ENCODE measurements at regions not wholly inside any gene's neighbourhood (a gene's known extent, or its start where the extent isn't known, plus 50 kb on each side); places are given as distances from the start of the nearest gene placed in this dataset.

GRCh38 chr12:85509081-85509856 is 229.2 kb downstream of the ALX1 start:
- DNase-seq (ENCODE audit: low spot score): no peak

- DNase-seq (ENCODE audit: low spot score): no peak
Observed at GRCh38 chr12:85509857-85510256, 229.8 kb downstream of the ALX1 start.

DNA sequence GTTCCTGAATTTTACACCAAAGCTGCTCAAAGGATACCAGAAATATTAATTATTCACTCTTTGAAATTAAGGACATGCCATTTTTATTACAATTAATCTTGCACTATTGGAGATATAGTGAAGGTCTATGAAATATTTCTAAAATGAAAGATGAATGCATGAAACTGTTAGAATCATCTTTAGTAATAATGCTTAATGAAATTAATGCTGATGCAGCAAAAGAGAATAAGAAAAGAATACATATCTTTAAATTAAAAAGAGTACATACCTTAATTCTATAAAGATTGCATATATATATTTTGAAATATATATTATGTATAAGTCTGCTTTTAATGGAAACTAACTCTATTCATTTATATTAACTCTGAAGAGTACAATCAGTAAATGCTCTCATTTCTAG is 236.0 kb downstream of the ALX1 start:
- DNase-seq (ENCODE audit: low spot score): no peak

DNA sequence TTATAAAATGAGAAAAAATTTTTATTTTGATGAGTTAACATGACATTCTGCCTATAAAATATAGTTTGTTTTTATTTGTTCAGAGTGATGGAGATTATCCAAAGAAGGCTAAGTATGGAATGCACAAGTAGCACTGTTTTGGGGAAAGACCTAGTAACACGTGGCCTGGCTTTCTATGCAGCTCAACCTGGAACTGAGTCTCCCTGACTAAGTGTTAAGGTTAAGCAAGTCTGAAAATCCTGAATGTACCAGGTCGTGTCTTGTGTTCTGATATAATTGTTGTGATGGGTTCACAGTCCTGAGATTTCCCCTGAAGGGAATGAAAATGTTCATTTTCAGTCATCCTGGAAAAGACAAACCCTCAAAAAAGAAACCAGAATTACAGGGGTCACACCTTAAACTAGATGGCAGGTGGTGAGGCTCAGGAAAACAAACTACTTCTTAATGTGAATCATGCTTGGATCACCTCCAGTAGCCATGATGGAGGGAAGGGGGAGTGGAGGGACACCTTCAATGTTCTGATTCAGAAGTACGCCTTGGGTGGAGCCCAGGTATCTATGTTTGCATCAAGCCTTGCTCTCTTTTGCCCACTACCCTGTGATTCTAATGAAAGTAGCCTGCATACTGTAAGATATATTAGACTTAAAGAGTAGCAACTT is 236.8 kb downstream of the ALX1 start:
- no peak for DNase-seq (ENCODE audit: low spot score)

DNA sequence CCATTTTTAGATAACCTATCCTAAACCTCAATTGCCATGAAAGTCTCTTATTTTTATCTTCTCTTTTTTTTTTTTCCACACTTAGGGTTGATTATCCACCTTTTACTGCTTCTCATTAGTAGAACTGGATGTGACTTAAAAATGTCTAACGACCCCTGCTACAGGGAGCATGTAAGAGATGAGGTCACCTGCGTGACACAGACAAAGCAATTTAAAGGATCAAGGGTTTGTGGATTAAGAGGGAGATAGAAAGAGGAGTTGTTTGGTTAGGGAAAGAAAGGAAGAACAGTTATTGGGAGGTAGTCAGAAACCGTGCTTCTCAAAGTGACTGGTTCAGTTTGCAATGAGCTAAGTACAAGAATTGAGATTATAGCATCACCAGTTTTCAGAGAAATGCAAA is 239.1 kb downstream of the ALX1 start:
- no peak for DNase-seq (ENCODE audit: low spot score)

DNA sequence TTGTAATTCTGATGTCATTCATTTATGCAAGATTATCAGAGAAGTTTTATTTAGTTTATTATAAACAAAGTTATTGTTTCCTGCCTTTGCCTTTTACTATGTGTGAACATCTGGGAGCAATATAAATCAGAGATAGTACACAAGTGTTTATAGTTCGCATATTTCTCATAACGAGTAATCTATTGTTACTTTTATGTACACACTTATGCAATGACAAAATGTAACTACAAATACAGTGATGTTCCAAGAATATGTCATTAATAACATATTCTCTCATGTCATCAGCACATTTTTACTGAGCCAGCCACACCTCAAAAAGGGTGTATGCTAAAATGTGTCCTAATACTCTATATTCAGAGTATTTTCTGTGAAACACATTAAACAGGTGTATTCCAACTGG is 243.2 kb downstream of the ALX1 start:
- DNase-seq (ENCODE audit: low spot score): no peak

GRCh38 chr12:85527192-85527591 is 247.2 kb downstream of the ALX1 start:
- DNase-seq (ENCODE audit: low spot score): no peak

DNA sequence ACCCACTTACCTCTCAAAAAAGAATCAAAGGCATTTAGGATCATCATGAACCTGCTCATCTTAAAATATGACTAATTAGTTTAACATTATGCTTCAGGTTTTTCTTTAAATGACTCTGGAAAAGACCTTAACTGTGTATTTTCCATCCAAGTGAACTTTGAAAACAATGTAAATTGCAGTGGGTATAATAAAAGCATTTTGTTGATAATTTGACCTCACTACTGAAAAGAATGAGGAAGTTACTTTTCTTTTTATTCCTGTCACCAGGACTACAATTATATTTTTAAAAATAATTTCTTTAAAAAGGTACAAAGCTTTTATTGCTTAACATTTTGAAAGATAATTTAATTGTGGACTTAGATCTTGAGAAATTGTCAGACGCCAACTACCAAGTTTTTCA is 249.9 kb downstream of the ALX1 start:
- no peak for DNase-seq (ENCODE audit: low spot score)

GRCh38 chr12:85530456-85530855 is 250.4 kb downstream of the ALX1 start:
- DNase-seq (ENCODE audit: low spot score): no peak

- no peak for DNase-seq (ENCODE audit: low spot score)
Observed at GRCh38 chr12:85531341-85531740, 251.3 kb downstream of the ALX1 start.

- DNase-seq (ENCODE audit: low spot score): no peak
Observed at GRCh38 chr12:85549640-85550039, 269.6 kb downstream of the ALX1 start.

DNA sequence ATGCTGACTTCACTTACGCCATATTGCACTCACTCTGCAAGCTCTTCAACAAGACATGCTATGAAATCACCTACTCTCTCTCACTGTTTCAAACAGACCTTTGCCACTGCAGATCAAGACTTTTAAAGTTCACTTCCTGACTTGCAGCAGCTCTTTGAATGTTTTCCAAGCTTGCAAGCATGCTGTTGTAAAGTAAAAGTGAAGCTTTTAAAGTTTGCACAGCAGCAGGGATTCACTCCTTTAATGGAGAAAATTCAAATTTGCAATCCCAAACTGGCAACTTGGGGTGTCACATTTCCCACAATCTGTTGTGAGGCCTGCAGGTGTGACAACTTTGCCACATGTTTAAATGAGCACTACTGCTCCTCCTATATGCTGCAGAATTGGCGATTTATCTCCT is 270.9 kb downstream of the ALX1 start:
- no peak for DNase-seq (ENCODE audit: low spot score)

DNA sequence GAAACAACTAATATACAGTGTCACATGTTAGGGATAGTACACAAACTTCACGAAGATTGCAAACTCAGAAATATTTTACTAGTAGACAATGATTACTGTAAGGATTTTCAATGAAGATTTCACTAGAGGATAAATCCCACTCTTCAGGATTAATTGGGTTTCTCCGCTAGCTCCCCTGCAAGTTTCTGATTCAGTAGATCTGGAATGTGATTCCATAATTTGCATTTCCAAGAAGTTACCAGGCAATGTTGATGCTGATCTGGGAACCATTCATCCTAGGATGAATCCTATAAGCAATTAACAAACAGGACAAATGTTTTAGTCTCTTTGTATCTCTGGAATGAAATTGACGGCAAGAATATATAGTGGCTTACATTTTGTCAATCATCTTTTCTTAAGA is 272.4 kb downstream of the ALX1 start:
- DNase-seq (ENCODE audit: low spot score): no peak

- DNase-seq (ENCODE audit: low spot score): peak; percentile 22
Observed at GRCh38 chr12:85557850-85558249, 277.8 kb downstream of the ALX1 start.

- no peak for DNase-seq (ENCODE audit: low spot score)
Observed at GRCh38 chr12:85558684-85559083, 277.5 kb downstream of the RASSF9 start.

GRCh38 chr12:85559127-85559526 is 277.1 kb downstream of the RASSF9 start:
- DNase-seq (ENCODE audit: low spot score): no peak

DNA sequence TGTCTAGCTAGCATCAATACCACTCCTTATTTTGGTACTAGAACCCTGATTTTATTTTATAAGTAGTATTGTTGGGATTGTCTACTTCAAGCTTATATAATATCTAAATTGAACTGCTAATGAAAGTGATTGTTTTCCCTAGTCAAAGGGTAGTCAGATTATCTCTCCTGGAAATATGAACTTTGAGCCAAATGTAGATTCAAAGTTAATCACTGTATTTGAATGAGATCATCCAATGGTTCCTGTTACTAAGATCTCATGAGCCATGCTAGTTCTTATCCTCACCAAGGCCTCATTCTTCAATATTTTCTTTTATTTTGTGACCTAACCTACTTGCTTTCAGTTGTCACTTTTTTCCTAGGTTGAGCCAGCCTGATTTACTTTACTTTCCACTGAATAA is 276.7 kb downstream of the RASSF9 start:
- no peak for DNase-seq (ENCODE audit: low spot score)

DNA sequence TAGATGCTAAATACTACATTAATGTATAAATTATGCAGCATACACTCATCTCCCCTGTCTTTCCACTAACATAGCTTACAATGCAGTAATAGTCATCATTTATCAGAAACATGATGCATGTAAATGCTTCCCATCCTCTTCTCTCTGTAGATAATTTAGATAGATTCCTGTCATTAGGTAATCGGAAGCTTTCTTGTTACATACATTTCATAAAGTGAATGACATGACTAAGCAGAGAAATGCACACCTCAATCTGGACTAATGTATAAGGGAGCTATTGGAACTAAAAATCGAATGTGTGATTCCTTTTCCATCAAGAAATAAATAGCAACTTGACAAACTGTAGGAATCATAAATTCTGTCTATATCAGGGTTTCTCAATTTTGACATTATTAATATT is 273.4 kb downstream of the RASSF9 start:
- no peak for DNase-seq (ENCODE audit: low spot score)

GRCh38 chr12:85564786-85565185 is 271.4 kb downstream of the RASSF9 start:
- DNase-seq (ENCODE audit: low spot score): no peak

DNA sequence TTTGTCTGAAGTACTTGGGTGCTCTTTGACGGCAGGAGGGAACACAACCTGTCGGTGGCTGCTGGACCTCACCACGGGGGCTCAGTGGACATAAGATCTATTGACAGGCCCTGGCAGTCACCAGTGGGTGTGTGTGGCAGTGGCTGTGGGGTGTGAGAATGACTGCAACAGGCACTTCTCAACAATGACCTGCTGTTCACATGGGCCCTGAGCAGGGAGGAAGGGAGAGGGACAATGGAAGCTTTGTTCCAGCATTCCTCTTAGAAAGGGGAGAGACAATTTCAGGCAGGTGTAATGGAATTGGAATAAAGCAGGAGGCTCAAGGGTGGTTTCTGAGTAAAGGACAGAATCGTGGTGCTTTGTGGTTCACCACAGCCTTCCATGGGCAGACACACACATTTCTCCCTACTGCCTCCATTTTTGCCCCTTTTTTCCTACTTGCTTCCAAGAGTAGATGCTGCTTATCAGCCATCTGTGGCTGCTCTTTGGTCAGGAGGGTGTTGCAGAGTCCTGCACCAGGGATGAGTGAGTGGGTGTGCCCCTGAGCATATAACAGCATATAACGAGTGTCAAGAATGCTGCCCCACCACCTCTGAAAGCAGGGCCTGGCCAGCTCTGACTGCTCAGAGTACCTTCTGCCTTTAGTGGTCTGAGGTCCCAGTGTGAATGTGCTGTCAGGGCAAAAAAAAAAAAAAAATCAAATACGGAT is 267.7 kb downstream of the RASSF9 start:
- DNase-seq (ENCODE audit: low spot score): no peak

GRCh38 chr12:85569261-85569660 is 266.9 kb downstream of the RASSF9 start:
- no peak for DNase-seq (ENCODE audit: low spot score)

DNA sequence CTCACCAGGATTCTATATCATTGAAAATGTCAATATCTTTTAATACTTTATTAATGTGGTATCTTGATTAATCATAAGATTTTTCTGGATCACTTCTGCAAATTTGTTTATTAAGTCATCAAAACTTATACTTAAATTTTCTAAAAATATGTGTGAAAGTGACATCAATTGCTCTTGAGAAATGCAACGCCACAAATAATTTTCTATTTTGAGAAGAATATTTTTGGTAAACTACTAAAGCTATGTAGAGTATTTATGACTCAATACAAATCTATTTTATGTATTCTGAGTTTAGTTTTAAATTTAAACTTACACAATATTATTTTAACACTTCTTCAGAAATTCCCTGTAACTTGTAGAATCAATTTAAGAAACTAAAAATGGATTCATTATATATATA is 263.3 kb downstream of the RASSF9 start:
- DNase-seq (ENCODE audit: low spot score): no peak

DNA sequence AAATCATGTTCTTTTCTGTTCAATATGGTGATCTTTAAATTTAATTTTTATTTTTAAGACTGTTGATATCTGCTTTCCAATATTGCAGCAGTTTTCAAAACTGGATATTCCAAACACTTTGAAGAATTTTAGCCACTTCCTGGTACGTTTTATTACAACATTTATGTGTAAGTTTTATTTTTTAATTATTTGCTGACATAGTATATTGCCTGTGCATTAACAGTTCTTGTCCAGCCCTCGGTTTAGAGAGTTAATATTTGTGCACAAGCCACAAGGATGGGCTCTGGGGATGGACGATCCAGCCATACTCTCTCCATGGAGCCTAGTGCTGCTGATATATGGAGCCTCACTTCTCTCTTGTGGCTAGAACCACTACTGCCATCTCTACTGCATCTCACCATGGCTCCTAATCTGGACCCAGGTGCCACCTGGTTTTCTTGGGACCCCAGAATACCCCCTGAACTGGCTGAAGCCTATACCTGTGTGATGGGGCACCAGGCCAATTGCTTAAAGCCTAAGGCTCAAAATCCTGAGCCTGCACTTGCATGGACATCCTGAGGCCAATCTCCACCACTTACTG is 262.5 kb downstream of the RASSF9 start:
- DNase-seq (ENCODE audit: low spot score): no peak

Measured in LoVo (cell line).